ENCODE measurements at regions not wholly inside any gene's neighbourhood (a gene's known extent, or its start where the extent isn't known, plus 50 kb on each side); places are given as distances from the start of the nearest gene placed in this dataset.

GRCh38 chr2:104290566-104290891, 563.4 kb upstream of the POU3F3 start:
- DNase-seq (no peak), ATAC-seq (ENCODE audit: low FRiP score in 2 of 2) (no peak)
- Histone ChIP-seq H3K4me1 (no peaks in the 10 kb centered on the region), H3K27me3 (no peaks in the 10 kb centered on the region), H3K27ac (no peak overlapping the region), H3K4me3 (no peak overlapping the region), H3K36me3 (no peaks in the 10 kb centered on the region), H3K9me3 (no peaks in the 10 kb centered on the region)
- WGBS, 2 donors, result 71 to 82% methylated on average over 3 of the region's 3 CpGs
- no peak for TF ChIP-seq EP300 (IDR thresholded peaks at IDR 0.05)
- TF ChIP-seq CTCF (IDR thresholded peaks at IDR 0.05), result no peak
- no peak for TF ChIP-seq POLR2A (IDR thresholded peaks at IDR 0.05)
- TF ChIP-seq POLR2AphosphoS5 (IDR thresholded peaks at IDR 0.05), result no peak

- no peak for DNase-seq
- Histone ChIP-seq H3K4me1 (no peaks in the 10 kb centered on the region), H3K4me3 (no peak overlapping the region), H3K36me3 (no peaks in the 10 kb centered on the region), H3K27ac (no peak overlapping the region), H3K9me3 (peaks cover 0 to 7% (median 0%) of the 10 kb centered on the region in 4 donors), H3K27me3 (no peaks in the 10 kb centered on the region)
- no peak for TF ChIP-seq EP300 (IDR thresholded peaks at IDR 0.05)
- TF ChIP-seq POLR2AphosphoS5 (IDR thresholded peaks at IDR 0.05), result no peak
- TF ChIP-seq POLR2A (IDR thresholded peaks at IDR 0.05), result no peak
- no peak for TF ChIP-seq CTCF (IDR thresholded peaks at IDR 0.05)
- 44 to 59% methylated on average over 4 of the region's 4 CpGs for WGBS, 2 donors
- ATAC-seq (ENCODE audit: low FRiP score in 2 of 2), result no peak
Measured at GRCh38 chr2:104312684-104313083, 541.2 kb upstream of the POU3F3 start.

- no peak overlapping the region for H3K27ac ChIP-seq
- DNase-seq (no peak), ATAC-seq (ENCODE audit: low FRiP score in 2 of 2) (no peak)
- no peaks in the 10 kb centered on the region for H3K36me3 ChIP-seq
- H3K27me3 ChIP-seq, result no peaks in the 10 kb centered on the region
- no peaks in the 10 kb centered on the region for H3K9me3 ChIP-seq
- H3K4me1 ChIP-seq, result no peaks in the 10 kb centered on the region
- no peak overlapping the region for H3K4me3 ChIP-seq
- no peak for TF ChIP-seq CTCF (IDR thresholded peaks at IDR 0.05)
- TF ChIP-seq POLR2A (IDR thresholded peaks at IDR 0.05), result no peak
- TF ChIP-seq POLR2AphosphoS5 (IDR thresholded peaks at IDR 0.05), result no peak
- TF ChIP-seq EP300 (IDR thresholded peaks at IDR 0.05), result no peak
- 85 to 86% methylated on average over 6 of the region's 6 CpGs for WGBS, 2 donors
Measured at GRCh38 chr2:104318001-104318665, 535.8 kb upstream of the POU3F3 start.

- no peak for TF ChIP-seq CTCF (IDR thresholded peaks at IDR 0.05)
- TF ChIP-seq POLR2AphosphoS5 (IDR thresholded peaks at IDR 0.05), result no peak
- TF ChIP-seq EP300 (IDR thresholded peaks at IDR 0.05), result no peak
- TF ChIP-seq POLR2A (IDR thresholded peaks at IDR 0.05), result no peak
- no peak for DNase-seq
- Histone ChIP-seq H3K4me3 (no peak overlapping the region), H3K4me1 (no peaks in the 10 kb centered on the region), H3K9me3 (no peaks in the 10 kb centered on the region), H3K36me3 (no peaks in the 10 kb centered on the region), H3K27me3 (no peaks in the 10 kb centered on the region), H3K27ac (no peak overlapping the region)
- 63 to 72% methylated on average over 9 of the region's 9 CpGs for WGBS, 2 donors
- no peak for ATAC-seq (ENCODE audit: low FRiP score in 2 of 2)
Measured at GRCh38 chr2:104321116-104321795, 532.7 kb upstream of the POU3F3 start.

Measured in upper lobe of left lung (tissue), 6 donors.